Liver (tissue), 8 donors: ENCODE measurements at regions not wholly inside any gene's neighbourhood (a gene's known extent, or its start where the extent isn't known, plus 50 kb on each side); places are given as distances from the start of the nearest gene placed in this dataset.
"Not testable (repeated sequence)": the region's sequence is repeated elsewhere in the genome, so short reads cannot be mapped to it uniquely, and the experiment has no call there.

Experiments
- DNase-seq: peaks from one replicate; pipeline ENCODE4 v3.0.0-alpha.2; 2017; ENCODE audit warnings: low spot score
- H3K27ac ChIP-seq, 2 donors: one replicate each; pipeline ENCODE4 v1.7.0; 2013; ENCODE audit warnings: inconsistent platforms in 2 of 2, low read length in 2 of 2, control low read depth in 1 of 2, low read depth in 1 of 2, mild to moderate bottlenecking in 1 of 2
- H3K27me3 ChIP-seq, 4 donors: one replicate each; pipeline versions ENCODE4 v1.6.1 to v1.7.0; 2013; ENCODE audit warnings: low read length in 3 of 4, inconsistent platforms in 1 of 4, mild to moderate bottlenecking in 1 of 4, moderate library complexity in 1 of 4; ENCODE audit not compliant: control insufficient read depth in 4 of 4, insufficient read depth in 4 of 4
- H3K36me3 ChIP-seq, 4 donors: one replicate each; pipeline versions ENCODE4 v1.6.1 to v1.7.0; 2013; ENCODE audit warnings: low read length in 3 of 4, mild to moderate bottlenecking in 3 of 4, low read depth in 1 of 4, moderate library complexity in 1 of 4; ENCODE audit not compliant: control insufficient read depth in 4 of 4, insufficient read depth in 3 of 4
- H3K4me1 ChIP-seq, 4 donors: one replicate each; pipeline versions ENCODE4 v1.6.1 to v1.7.0; 2013; ENCODE audit warnings: low read length in 3 of 4, mild to moderate bottlenecking in 3 of 4, moderate library complexity in 1 of 4; ENCODE audit not compliant: control insufficient read depth in 4 of 4, insufficient read depth in 4 of 4
- H3K4me3 ChIP-seq, 3 donors: one replicate each; pipeline versions ENCODE4 v1.6.1 to v1.7.0; 2013; ENCODE audit warnings: low read length in 3 of 3, control low read depth in 1 of 3, low read depth in 1 of 3, mild to moderate bottlenecking in 1 of 3
- H3K9ac ChIP-seq, 2 donors: one replicate each; pipeline ENCODE4 v1.7.0; 2013; ENCODE audit warnings: low read length in 2 of 2, mild to moderate bottlenecking in 2 of 2, moderate library complexity in 2 of 2, control low read depth in 1 of 2, low read depth in 1 of 2
- H3K9me3 ChIP-seq, 4 donors: one replicate each; pipeline versions ENCODE4 v1.6.1 to v1.7.0; 2013; ENCODE audit warnings: low read length in 3 of 4; ENCODE audit not compliant: control insufficient read depth in 4 of 4
- EGR1 ChIP-seq, 2 donors: IDR thresholded peaks; 2 replicates each; pipeline ENCODE4 v1.6.1; 2016 to 2018; ENCODE audit warnings: antibody characterized with exemption in 2 of 2, low read depth in 2 of 2
- FOXA1 ChIP-seq: IDR thresholded peaks from 2 replicates; pipeline ENCODE4 v1.6.1; 2016; ENCODE audit warnings: antibody characterized with exemption
- FOXA2 ChIP-seq: IDR thresholded peaks from 2 replicates; pipeline ENCODE4 v1.6.1; 2016; ENCODE audit warnings: antibody characterized with exemption
- GABPA ChIP-seq, 2 donors: IDR thresholded peaks in 1 of 2; conservative IDR thresholded peaks in 1 of 2; 2 replicates each; pipeline ENCODE4 v1.6.1; 2016; ENCODE audit warnings: antibody characterized with exemption in 2 of 2, mild to moderate bottlenecking in 1 of 2, moderate library complexity in 1 of 2
- HNF4A ChIP-seq, 2 donors: conservative IDR thresholded peaks; 2 replicates each; pipeline ENCODE4 v1.6.1; 2016; ENCODE audit warnings: antibody characterized with exemption in 2 of 2, mild to moderate bottlenecking in 2 of 2
- HNF4G ChIP-seq: IDR thresholded peaks from 2 replicates; pipeline ENCODE4 v1.6.1; 2016; ENCODE audit warnings: antibody characterized with exemption
- JUND ChIP-seq, 2 donors: IDR thresholded peaks; 2 replicates each; pipeline ENCODE4 v1.6.1; 2016; ENCODE audit warnings: antibody characterized with exemption in 2 of 2
- NR2F2 ChIP-seq: IDR thresholded peaks from 2 replicates; pipeline ENCODE4 v1.6.1; 2016; ENCODE audit warnings: antibody characterized with exemption
- RAD21 ChIP-seq, 2 donors: IDR thresholded peaks; 2 replicates each; pipeline ENCODE4 v1.6.1; 2016; ENCODE audit warnings: antibody characterized with exemption in 2 of 2, mild to moderate bottlenecking in 2 of 2
- RXRA ChIP-seq, 2 donors: IDR thresholded peaks; 2 replicates each; pipeline ENCODE4 v1.6.1; 2017 to 2018; ENCODE audit warnings: antibody characterized with exemption in 2 of 2, mild to moderate bottlenecking in 1 of 2
- SP1 ChIP-seq: IDR thresholded peaks from 2 replicates; pipeline ENCODE4 v1.6.1; 2018; ENCODE audit warnings: antibody characterized with exemption, mild to moderate bottlenecking
- YY1 ChIP-seq: IDR thresholded peaks from 2 replicates; pipeline ENCODE4 v1.6.1; 2016; ENCODE audit warnings: antibody characterized with exemption, mild to moderate bottlenecking
- WGBS: extraction: QIAGEN DNeasy Blood & Tissue Kit; methylation state at CpG from one replicate; pipeline ENCODE4 v1.1.7; 2013; 5-methylcytosine and 5-hydroxymethylcytosine counted together
- TF ChIP-seq, protein P1 (sequence below): IDR thresholded peaks from 2 replicates; pipeline ENCODE4 v1.6.1; 2016; ENCODE audit warnings: antibody characterized with exemption
- TF ChIP-seq, protein P2 (sequence below): IDR thresholded peaks from 2 replicates; pipeline ENCODE4 v1.6.1; 2016; ENCODE audit warnings: antibody characterized with exemption
- TF ChIP-seq, protein P3 (sequence below): IDR thresholded peaks from 2 replicates; pipeline ENCODE4 v1.6.1; 2016; ENCODE audit warnings: antibody characterized with exemption, mild to moderate bottlenecking
- TF ChIP-seq, protein P4 (sequence below): fragments of 150-350 bp; IDR thresholded peaks from 2 replicates; pipeline ENCODE4 v1.5.1; 2017; ENCODE audit warnings: improper control_type of control experiment, low read depth, low read length; ENCODE audit not compliant: missing input control
- donor health status: healthy.
- donor health status: healthy.
- donor health status: healthy.
- donor health status: healthy.
- donor health status: healthy.

DNA sequence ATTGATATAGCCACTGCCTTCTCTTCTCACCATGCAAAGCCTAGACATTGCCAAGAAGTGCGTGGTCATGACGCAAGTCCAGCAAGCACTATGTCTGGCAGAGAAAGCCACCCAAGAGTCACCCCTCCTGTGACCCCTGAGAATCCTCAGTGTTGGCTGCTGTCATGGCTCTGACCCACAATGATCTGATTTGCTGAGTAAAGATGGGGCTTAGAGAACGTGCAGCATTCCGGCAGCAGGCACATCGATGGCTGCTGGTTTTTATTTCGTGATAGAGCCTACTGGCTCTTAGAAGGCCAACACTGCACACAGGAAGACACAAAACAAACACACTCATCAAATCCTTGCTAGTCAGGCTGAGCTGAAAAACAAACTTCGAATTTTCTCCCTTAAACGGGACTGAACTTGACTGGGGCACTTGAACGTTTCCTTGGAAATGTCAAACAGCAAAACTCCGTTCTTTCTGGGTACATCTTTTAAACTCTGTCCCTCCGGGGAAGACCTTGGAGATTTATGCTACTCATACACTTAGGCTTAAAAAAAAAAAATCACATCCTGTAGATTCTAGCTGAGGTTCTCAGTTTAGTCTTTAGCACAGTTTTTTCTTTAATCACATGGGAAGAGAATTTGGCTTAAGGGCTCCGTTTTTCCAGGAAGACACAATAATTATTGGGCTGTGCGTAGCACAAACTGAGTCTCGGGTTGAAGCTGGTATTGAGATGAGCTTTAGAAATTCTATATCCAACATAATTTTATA, 88.2 kb upstream of the BASP1 start:
- WGBS: 56% methylated on average over 14 of the region's 14 CpGs
- Histone ChIP-seq H3K36me3 (no peaks in the 10 kb centered on the region), H3K27ac (peak overlapping the region; percentile 6 to 37), H3K27me3 (no peaks in the 10 kb centered on the region), H3K9me3 (no peaks in the 10 kb centered on the region), H3K4me1 (peaks cover 0 to 2% (median 0%) of the 10 kb centered on the region in 4 donors), H3K4me3 (no peak overlapping the region), H3K9ac (no peak overlapping the region)
- TF ChIP-seq RAD21 (IDR thresholded peaks at IDR 0.05): no peak
- TF ChIP-seq FOXA2: no peak
- no peak for TF ChIP-seq JUND (IDR thresholded peaks at IDR 0.05)
- TF ChIP-seq HNF4A (conservative IDR thresholded peaks at IDR 0.05): no peak
- TF ChIP-seq EGR1 (IDR thresholded peaks at IDR 0.05; ENCODE audit: low read depth in 2 of 2): no peak
- TF ChIP-seq, protein P1, sequence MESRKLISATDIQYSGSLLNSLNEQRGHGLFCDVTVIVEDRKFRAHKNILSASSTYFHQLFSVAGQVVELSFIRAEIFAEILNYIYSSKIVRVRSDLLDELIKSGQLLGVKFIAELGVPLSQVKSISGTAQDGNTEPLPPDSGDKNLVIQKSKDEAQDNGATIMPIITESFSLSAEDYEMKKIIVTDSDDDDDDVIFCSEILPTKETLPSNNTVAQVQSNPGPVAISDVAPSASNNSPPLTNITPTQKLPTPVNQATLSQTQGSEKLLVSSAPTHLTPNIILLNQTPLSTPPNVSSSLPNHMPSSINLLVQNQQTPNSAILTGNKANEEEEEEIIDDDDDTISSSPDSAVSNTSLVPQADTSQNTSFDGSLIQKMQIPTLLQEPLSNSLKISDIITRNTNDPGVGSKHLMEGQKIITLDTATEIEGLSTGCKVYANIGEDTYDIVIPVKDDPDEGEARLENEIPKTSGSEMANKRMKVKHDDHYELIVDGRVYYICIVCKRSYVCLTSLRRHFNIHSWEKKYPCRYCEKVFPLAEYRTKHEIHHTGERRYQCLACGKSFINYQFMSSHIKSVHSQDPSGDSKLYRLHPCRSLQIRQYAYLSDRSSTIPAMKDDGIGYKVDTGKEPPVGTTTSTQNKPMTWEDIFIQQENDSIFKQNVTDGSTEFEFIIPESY: no peak
- TF ChIP-seq FOXA1: no peak
- no peak for TF ChIP-seq SP1
- TF ChIP-seq RXRA (IDR thresholded peaks at IDR 0.05): no peak
- TF ChIP-seq GABPA (IDR thresholded peaks at IDR 0.05 in 1 of 2, conservative IDR thresholded peaks at IDR 0.05 in 1 of 2): no peak
- no peak for TF ChIP-seq YY1
- TF ChIP-seq, protein P2, sequence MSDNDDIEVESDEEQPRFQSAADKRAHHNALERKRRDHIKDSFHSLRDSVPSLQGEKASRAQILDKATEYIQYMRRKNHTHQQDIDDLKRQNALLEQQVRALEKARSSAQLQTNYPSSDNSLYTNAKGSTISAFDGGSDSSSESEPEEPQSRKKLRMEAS: no peak
- no peak for TF ChIP-seq HNF4G
- TF ChIP-seq, protein P3, sequence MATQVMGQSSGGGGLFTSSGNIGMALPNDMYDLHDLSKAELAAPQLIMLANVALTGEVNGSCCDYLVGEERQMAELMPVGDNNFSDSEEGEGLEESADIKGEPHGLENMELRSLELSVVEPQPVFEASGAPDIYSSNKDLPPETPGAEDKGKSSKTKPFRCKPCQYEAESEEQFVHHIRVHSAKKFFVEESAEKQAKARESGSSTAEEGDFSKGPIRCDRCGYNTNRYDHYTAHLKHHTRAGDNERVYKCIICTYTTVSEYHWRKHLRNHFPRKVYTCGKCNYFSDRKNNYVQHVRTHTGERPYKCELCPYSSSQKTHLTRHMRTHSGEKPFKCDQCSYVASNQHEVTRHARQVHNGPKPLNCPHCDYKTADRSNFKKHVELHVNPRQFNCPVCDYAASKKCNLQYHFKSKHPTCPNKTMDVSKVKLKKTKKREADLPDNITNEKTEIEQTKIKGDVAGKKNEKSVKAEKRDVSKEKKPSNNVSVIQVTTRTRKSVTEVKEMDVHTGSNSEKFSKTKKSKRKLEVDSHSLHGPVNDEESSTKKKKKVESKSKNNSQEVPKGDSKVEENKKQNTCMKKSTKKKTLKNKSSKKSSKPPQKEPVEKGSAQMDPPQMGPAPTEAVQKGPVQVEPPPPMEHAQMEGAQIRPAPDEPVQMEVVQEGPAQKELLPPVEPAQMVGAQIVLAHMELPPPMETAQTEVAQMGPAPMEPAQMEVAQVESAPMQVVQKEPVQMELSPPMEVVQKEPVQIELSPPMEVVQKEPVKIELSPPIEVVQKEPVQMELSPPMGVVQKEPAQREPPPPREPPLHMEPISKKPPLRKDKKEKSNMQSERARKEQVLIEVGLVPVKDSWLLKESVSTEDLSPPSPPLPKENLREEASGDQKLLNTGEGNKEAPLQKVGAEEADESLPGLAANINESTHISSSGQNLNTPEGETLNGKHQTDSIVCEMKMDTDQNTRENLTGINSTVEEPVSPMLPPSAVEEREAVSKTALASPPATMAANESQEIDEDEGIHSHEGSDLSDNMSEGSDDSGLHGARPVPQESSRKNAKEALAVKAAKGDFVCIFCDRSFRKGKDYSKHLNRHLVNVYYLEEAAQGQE: no peak
- no peak for TF ChIP-seq NR2F2
- TF ChIP-seq, protein P4, sequence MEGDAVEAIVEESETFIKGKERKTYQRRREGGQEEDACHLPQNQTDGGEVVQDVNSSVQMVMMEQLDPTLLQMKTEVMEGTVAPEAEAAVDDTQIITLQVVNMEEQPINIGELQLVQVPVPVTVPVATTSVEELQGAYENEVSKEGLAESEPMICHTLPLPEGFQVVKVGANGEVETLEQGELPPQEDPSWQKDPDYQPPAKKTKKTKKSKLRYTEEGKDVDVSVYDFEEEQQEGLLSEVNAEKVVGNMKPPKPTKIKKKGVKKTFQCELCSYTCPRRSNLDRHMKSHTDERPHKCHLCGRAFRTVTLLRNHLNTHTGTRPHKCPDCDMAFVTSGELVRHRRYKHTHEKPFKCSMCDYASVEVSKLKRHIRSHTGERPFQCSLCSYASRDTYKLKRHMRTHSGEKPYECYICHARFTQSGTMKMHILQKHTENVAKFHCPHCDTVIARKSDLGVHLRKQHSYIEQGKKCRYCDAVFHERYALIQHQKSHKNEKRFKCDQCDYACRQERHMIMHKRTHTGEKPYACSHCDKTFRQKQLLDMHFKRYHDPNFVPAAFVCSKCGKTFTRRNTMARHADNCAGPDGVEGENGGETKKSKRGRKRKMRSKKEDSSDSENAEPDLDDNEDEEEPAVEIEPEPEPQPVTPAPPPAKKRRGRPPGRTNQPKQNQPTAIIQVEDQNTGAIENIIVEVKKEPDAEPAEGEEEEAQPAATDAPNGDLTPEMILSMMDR: no peak
- no peak for DNase-seq

DNA sequence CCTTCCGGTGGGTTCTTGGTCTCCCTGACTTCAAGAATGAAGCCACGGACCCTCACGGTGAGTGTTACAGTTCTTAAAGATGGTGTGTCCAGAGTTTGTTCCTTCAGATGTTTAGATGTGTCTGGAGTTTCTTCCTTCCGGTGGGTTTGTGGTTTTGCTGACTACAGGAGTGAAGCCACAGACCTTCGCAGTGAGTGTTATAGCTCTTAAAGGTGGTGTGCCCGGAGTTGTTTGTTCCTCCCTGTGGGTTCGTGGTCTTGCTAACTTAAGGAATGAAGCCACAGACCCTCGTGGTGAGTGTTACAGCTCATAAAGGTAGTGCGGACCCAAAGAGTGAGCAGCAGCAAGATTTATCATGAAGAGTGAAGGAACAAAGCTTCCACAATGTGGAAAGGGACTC, 87.1 kb upstream of the BASP1 start:
- not testable (repeated sequence) for H3K4me3 ChIP-seq, H3K27ac ChIP-seq, H3K27me3 ChIP-seq, H3K9me3 ChIP-seq, DNase-seq, H3K4me1 ChIP-seq, H3K36me3 ChIP-seq, H3K9ac ChIP-seq
- 70% methylated on average over 9 of the region's 9 CpGs for WGBS
